ENCODE measurements at regions not wholly inside any gene's neighbourhood (a gene's known extent, or its start where the extent isn't known, plus 50 kb on each side); places are given as distances from the start of the nearest gene placed in this dataset.

GRCh38 chr1:244311784-244312532, 139.8 kb downstream of the ADSS2 start:
- Mint-ChIP-seq H3K27me3 (ENCODE audit: unreplicated experiment) (no peaks in the 10 kb centered on the region), H3K4me3 (ENCODE audit: unreplicated experiment) (no peak overlapping the region), H3K9me3 (ENCODE audit: unreplicated experiment) (no peaks in the 10 kb centered on the region), H3K4me1 (ENCODE audit: unreplicated experiment) (no peaks in the 10 kb centered on the region), H3K27ac (ENCODE audit: unreplicated experiment) (no peak overlapping the region), H3K36me3 (ENCODE audit: low read depth, unreplicated experiment) (peaks cover 3% of the 10 kb centered on the region)
- DNase-seq (ENCODE audit: low spot score) = no peak
- TF ChIP-seq CTCF (IDR thresholded peaks at IDR 0.05; ENCODE audit: unreplicated experiment) = no peak

DNA sequence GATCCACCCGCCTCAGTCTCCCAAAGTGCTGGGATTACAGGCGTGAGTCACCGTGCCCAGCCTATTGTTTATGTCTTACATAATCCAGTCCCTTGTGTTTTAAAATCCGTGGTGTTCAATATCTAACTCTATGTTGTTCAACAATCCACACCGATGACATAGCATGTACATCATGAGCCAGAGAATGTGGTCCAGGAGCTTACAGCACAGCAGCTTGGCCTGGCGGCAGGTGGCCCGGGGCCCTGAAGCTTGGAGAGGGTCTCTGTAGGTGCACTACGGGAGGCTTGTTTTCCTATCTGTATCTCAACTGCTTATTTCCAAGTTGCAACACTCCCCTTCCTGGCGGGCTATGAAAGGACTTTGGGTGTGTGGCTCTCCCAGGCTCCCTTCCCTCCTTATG, 138.4 kb downstream of the ADSS2 start:
- H3K27ac Mint-ChIP-seq (ENCODE audit: unreplicated experiment) = no peak overlapping the region

DNA sequence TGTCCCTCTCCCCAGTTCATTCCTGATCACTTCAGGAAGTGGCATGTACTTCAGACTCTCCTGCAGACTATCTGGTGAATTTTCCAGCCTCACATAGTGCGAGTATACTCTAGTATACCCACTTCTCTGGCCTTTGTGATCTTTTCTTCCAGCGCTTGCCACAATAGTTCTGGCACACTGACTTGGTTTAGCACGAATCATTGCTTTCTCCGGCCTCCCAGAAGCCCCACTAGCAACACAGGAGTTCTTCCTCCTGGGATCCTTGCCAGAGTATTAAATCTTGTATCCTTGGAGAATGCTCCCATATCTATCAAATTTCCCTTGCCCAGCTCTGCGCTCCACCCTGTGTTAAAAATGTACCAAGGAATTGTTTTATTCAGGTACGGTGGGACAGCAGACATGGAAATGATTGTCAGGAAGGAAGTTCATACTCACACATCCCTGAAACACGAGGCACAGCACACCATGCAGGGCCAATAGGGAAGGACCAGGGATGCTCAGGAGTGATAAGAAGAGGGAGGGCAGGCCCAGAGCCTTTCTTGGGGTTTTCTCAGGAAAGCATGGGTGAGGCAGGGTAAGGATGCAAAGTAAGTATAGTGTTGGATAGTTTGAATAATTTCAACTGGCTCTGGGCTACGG, 136.7 kb downstream of the ADSS2 start:
- no peak for DNase-seq (ENCODE audit: low spot score)
- no peaks in the 10 kb centered on the region for H3K4me1 Mint-ChIP-seq (ENCODE audit: unreplicated experiment)
- no peak overlapping the region for H3K4me3 Mint-ChIP-seq (ENCODE audit: unreplicated experiment)
- no peak for TF ChIP-seq CTCF (IDR thresholded peaks at IDR 0.05; ENCODE audit: unreplicated experiment)
- no peaks in the 10 kb centered on the region for H3K36me3 Mint-ChIP-seq (ENCODE audit: low read depth, unreplicated experiment)
- no peak overlapping the region for H3K27ac Mint-ChIP-seq (ENCODE audit: unreplicated experiment)
- no peaks in the 10 kb centered on the region for H3K9me3 Mint-ChIP-seq (ENCODE audit: unreplicated experiment)
- H3K27me3 Mint-ChIP-seq (ENCODE audit: unreplicated experiment) = no peaks in the 10 kb centered on the region

More for the DNA sequence above, 138.4 kb downstream of the ADSS2 start:
- Mint-ChIP-seq H3K4me1 (ENCODE audit: unreplicated experiment) (no peaks in the 10 kb centered on the region), H3K36me3 (ENCODE audit: low read depth, unreplicated experiment) (peaks cover 3% of the 10 kb centered on the region), H3K4me3 (ENCODE audit: unreplicated experiment) (no peak overlapping the region), H3K9me3 (ENCODE audit: unreplicated experiment) (no peaks in the 10 kb centered on the region), H3K27me3 (ENCODE audit: unreplicated experiment) (no peaks in the 10 kb centered on the region)
- no peak for TF ChIP-seq CTCF (IDR thresholded peaks at IDR 0.05; ENCODE audit: unreplicated experiment)
- DNase-seq (ENCODE audit: low spot score) = no peak

DNA sequence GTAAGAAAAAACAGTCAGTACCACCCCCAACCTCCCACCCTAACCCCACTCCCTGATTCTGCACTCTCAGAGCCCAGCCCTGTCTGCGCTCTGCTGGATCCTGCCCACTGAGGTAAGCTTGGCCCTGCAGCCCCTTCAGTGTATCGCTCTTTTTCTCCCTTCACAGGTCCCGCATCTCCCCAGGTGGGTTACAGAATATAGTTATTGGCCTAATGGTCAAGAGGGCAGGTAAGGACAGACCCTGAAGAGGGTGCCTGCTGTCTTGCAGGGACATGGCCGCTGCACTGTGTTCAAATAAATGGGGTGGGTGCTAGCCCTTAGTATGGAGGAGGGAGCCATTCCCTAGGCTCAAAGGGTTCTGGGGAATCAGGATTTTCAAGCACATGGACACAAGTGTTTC, 135.7 kb downstream of the ADSS2 start:
- no peak for DNase-seq (ENCODE audit: low spot score)
- Mint-ChIP-seq H3K27ac (ENCODE audit: unreplicated experiment) (no peak overlapping the region), H3K4me3 (ENCODE audit: unreplicated experiment) (no peak overlapping the region), H3K4me1 (ENCODE audit: unreplicated experiment) (no peaks in the 10 kb centered on the region), H3K9me3 (ENCODE audit: unreplicated experiment) (no peaks in the 10 kb centered on the region), H3K36me3 (ENCODE audit: low read depth, unreplicated experiment) (no peaks in the 10 kb centered on the region), H3K27me3 (ENCODE audit: unreplicated experiment) (no peaks in the 10 kb centered on the region)
- TF ChIP-seq CTCF (IDR thresholded peaks at IDR 0.05; ENCODE audit: unreplicated experiment) = no peak

DNA sequence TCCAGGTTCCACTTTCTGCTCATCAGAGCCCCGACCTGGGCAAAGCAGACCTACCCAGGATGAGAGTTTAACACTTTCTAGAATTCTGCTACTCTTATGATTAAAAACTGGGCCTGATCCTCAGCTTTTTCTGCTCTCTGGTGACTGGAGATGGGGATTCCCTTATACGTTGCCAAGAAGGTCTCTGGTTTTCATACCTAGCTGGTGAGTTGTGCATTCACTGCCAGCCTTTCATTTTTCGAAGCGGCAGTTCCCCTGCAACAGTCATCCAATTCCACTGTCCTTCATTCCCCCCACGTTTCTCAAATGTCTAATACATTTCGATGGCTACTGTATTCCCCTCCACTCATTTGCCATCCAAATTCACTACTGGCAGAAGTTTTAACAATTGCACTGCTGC, 135.3 kb downstream of the ADSS2 start:
- no peak for TF ChIP-seq CTCF (IDR thresholded peaks at IDR 0.05; ENCODE audit: unreplicated experiment)
- H3K9me3 Mint-ChIP-seq (ENCODE audit: unreplicated experiment) = no peaks in the 10 kb centered on the region
- no peaks in the 10 kb centered on the region for H3K27me3 Mint-ChIP-seq (ENCODE audit: unreplicated experiment)
- H3K4me1 Mint-ChIP-seq (ENCODE audit: unreplicated experiment) = no peaks in the 10 kb centered on the region
- DNase-seq (ENCODE audit: low spot score) = no peak
- no peak overlapping the region for H3K4me3 Mint-ChIP-seq (ENCODE audit: unreplicated experiment)
- no peaks in the 10 kb centered on the region for H3K36me3 Mint-ChIP-seq (ENCODE audit: low read depth, unreplicated experiment)
- H3K27ac Mint-ChIP-seq (ENCODE audit: unreplicated experiment) = no peak overlapping the region

Data from endothelial cell (in vitro differentiated cells).